Spleen (tissue), 11 donors: ENCODE measurements at regions not wholly inside any gene's neighbourhood (a gene's known extent, or its start where the extent isn't known, plus 50 kb on each side); places are given as distances from the start of the nearest gene placed in this dataset.

ENCODE experiments used
- DNase-seq: peaks from one replicate; pipeline ENCODE4 v3.0.0-alpha.2; 2020
- H3K27ac ChIP-seq, 8 donors: fragments of 200-600 bp; sonication (generic) in 7 of 8; 1 replicate in 4 of 8; 2 replicates in 4 of 8; pipeline versions ENCODE4 v1.5.0 to v1.8.0; 2016 to 2021; ENCODE audit warnings: inconsistent platforms in 4 of 8, mild to moderate bottlenecking in 4 of 8, moderate library complexity in 1 of 8
- H3K27me3 ChIP-seq, 7 donors: fragments of 200-600 bp; sonication (generic) in 6 of 7; replicated peaks in 1 of 7; 1 replicate in 4 of 7; 2 replicates in 3 of 7; pipeline versions ENCODE4 v1.5.0 to v1.8.0; 2016 to 2021; ENCODE audit warnings: inconsistent platforms in 3 of 7, mild to moderate bottlenecking in 1 of 7
- H3K36me3 ChIP-seq, 6 donors: fragments of 200-600 bp; sonication (generic) in 5 of 6; 1 replicate in 4 of 6; 2 replicates in 2 of 6; pipeline versions ENCODE4 v1.5.0 to v1.8.0; 2016 to 2021; ENCODE audit warnings: inconsistent platforms in 2 of 6
- H3K4me1 ChIP-seq, 6 donors: fragments of 200-600 bp; sonication (generic) in 5 of 6; 1 replicate in 3 of 6; 2 replicates in 3 of 6; pipeline versions ENCODE4 v1.5.0 to v1.8.0; 2016 to 2021; ENCODE audit warnings: inconsistent platforms in 3 of 6
- H3K4me3 ChIP-seq, 8 donors: fragments of 200-600 bp; sonication (generic) in 7 of 8; 1 replicate in 4 of 8; 2 replicates in 4 of 8; pipeline versions ENCODE4 v1.5.0 to v1.8.0; 2016 to 2021; ENCODE audit warnings: inconsistent platforms in 4 of 8, mild to moderate bottlenecking in 4 of 8, moderate library complexity in 2 of 8
- H3K9me3 ChIP-seq, 8 donors: fragments of 200-600 bp; sonication (generic) in 7 of 8; 1 replicate in 4 of 8; 2 replicates in 4 of 8; pipeline versions ENCODE4 v1.5.0 to v1.8.0; 2016 to 2021; ENCODE audit warnings: inconsistent platforms in 4 of 8
- CTCF ChIP-seq, 11 experiments: fragments of 200-600 bp in 7 of 11; fragments of 450-650 bp in 4 of 11; sonication (generic) in 4 of 11; IDR thresholded peaks in 8 of 11; conservative IDR thresholded peaks in 3 of 11; 1 replicate in 7 of 11; 2 replicates in 4 of 11; pipeline versions ENCODE4 v1.4.0 to v1.8.0; 2016 to 2021; ENCODE audit warnings: antibody characterized with exemption in 11 of 11, inconsistent platforms in 4 of 11, mild to moderate bottlenecking in 1 of 11
- POLR2A ChIP-seq, 3 donors: fragments of 450-650 bp; IDR thresholded peaks; one replicate each; pipeline ENCODE4 v1.5.1; 2017; ENCODE audit warnings: antibody characterized with exemption in 3 of 3, mild to moderate bottlenecking in 1 of 3
- POLR2AphosphoS5 ChIP-seq, 3 donors: sonication (generic); formaldehyde crosslinking; IDR thresholded peaks; one replicate each; pipeline ENCODE4 v1.5.1; 2017; ENCODE audit warnings: antibody characterized with exemption in 3 of 3
- WGBS, 5 donors: extraction: QIAGEN DNeasy Blood & Tissue Kit in 3 of 5; methylation state at CpG; one replicate each; pipeline versions ENCODE4 v1.1.5 to v1.1.7; 2013 to 2018; 5-methylcytosine and 5-hydroxymethylcytosine counted together
- intact Hi-C: fragments of 100-400 bp; cut with DNase I; formaldehyde crosslinking; loops from one replicate; pipeline ENCODE4 v1.15.0; 2023; ENCODE audit warnings: low total_unique reads
- donor health status: healthy with polysubstance abuse.
- donor health status: DM: no; HTN: no; CAD: no; lungs with moderate emphysema.
- donor health status: DM: no; HTN: no; CAD: no.
- donor health status: Bipolar disorder and iron deficiency.
- donor health status: healthy.
- donor health status: DM: no; HTN: no; CAD: no.
- donor health status: DM: yes; HTN: yes; CAD: no.

- intact Hi-C loops, result no loop called here
- Histone ChIP-seq H3K4me1 (no peaks in the 10 kb centered on the region), H3K9me3 (peaks cover 0 to 10% (median 0%) of the 10 kb centered on the region in 8 donors), H3K27me3 (peaks cover 0 to 5% (median 0%) of the 10 kb centered on the region in 7 donors), H3K27ac (no peak overlapping the region), H3K36me3 (no peaks in the 10 kb centered on the region), H3K4me3 (no peak overlapping the region)
- 48 to 92% (median 68%) methylated on average over 47 to 56 of the region's 56 CpGs for WGBS, 5 donors
- DNase-seq, result no peak
- no peak for TF ChIP-seq POLR2A (IDR thresholded peaks at IDR 0.05)
- TF ChIP-seq POLR2AphosphoS5 (IDR thresholded peaks at IDR 0.05), result no peak
- no peak for TF ChIP-seq CTCF (IDR thresholded peaks at IDR 0.05 in 8 of 11, conservative IDR thresholded peaks at IDR 0.05 in 3 of 11)
Observed at GRCh38 chr20:60967431-60968316, 284.4 kb upstream of the CDH4 start.

DNA sequence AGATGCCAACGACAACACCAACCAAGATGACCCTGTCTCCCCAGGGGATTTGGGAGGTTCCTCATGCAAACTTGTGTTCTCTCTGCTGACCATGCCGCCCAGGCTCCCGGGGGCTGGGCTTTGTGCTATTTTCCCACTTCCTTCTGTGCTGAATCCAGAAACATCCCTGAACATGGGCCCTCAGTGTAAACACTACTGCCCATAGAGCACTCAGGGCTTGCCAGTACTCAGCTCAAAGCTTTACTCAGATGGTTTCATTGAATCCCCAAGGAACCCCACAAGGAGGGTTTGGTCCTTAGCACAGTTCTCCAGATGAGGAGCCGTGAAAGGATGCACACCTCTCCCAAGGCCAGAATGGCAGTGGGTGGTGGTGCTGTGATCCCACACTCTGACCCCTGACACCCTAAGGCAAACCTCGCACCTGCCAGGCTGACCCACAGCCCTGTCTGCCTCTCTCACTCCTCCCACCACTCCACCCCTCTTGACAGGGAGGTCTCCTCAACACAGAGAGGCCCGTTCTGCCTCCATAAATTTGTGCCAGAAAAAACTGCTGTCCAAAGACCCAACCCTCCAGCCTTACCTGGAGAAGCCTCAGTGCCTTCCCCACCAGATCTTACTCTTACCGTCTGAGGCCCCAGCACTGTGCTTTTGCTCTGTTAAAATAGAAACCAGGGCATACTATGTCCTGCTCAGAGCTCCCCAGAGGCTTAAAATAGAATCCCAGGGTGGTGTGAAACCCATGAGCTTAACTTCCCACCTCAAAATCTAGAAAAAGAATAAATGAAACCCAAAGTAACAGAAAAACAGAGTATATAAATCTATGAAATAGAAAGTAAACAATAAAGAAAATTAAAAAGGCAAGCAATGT lies 283.0 kb upstream of the CDH4 start:
- H3K27ac ChIP-seq, result no peak overlapping the region
- H3K36me3 ChIP-seq, result no peaks in the 10 kb centered on the region
- DNase-seq, result no peak
- peaks cover 0 to 10% (median 0%) of the 10 kb centered on the region in 8 donors for H3K9me3 ChIP-seq
- no peaks in the 10 kb centered on the region for H3K4me1 ChIP-seq
- H3K4me3 ChIP-seq, result no peak overlapping the region
- 82 to 91% (median 85%) methylated on average over 7 of the region's 7 CpGs for WGBS, 5 donors
- TF ChIP-seq POLR2AphosphoS5 (IDR thresholded peaks at IDR 0.05) (no peak), CTCF (IDR thresholded peaks at IDR 0.05 in 8 of 11, conservative IDR thresholded peaks at IDR 0.05 in 3 of 11) (no peak), POLR2A (IDR thresholded peaks at IDR 0.05) (no peak)
- H3K27me3 ChIP-seq, result peaks cover 0 to 5% (median 0%) of the 10 kb centered on the region in 7 donors
- intact Hi-C loops, result no loop called here

- no peaks in the 10 kb centered on the region for H3K36me3 ChIP-seq
- H3K9me3 ChIP-seq, result peaks cover 0 to 10% (median 0%) of the 10 kb centered on the region in 8 donors
- DNase-seq, result no peak
- H3K27me3 ChIP-seq, result peaks cover 0 to 5% (median 0%) of the 10 kb centered on the region in 7 donors
- intact Hi-C loops, result no loop called here
- no peaks in the 10 kb centered on the region for H3K4me1 ChIP-seq
- H3K4me3 ChIP-seq, result no peak overlapping the region
- H3K27ac ChIP-seq, result no peak overlapping the region
- TF ChIP-seq POLR2AphosphoS5 (IDR thresholded peaks at IDR 0.05), result no peak
- no peak for TF ChIP-seq POLR2A (IDR thresholded peaks at IDR 0.05)
- no peak for TF ChIP-seq CTCF (IDR thresholded peaks at IDR 0.05 in 8 of 11, conservative IDR thresholded peaks at IDR 0.05 in 3 of 11)
- 73 to 83% (median 76%) methylated on average over 5 to 8 of the region's 8 CpGs for WGBS, 5 donors
Observed at GRCh38 chr20:60970601-60971000, 281.5 kb upstream of the CDH4 start.

DNA sequence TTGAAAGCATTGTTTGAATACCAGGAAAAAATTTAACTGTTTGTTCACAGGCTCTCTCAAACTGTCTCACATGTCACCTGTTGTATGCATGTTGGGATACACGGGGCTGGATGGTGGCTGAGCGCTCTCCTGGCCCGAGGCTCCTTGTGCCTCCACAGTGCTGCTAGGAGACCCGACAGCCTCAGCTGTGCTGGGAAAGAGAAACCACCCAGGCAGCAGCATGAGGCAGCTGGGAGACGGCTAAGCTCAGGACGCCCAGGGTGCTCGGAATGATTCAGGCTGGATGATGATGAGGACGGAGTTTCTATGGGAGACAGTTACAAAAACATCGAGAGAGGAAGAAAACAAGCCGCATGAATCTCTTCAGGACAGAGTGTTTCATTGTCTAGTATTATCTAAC lies 278.0 kb upstream of the CDH4 start:
- Histone ChIP-seq H3K9me3 (peaks cover 0 to 12% (median 3%) of the 10 kb centered on the region in 8 donors), H3K36me3 (no peaks in the 10 kb centered on the region), H3K27ac (no peak overlapping the region), H3K27me3 (no peaks in the 10 kb centered on the region), H3K4me1 (no peaks in the 10 kb centered on the region), H3K4me3 (no peak overlapping the region)
- TF ChIP-seq CTCF (IDR thresholded peaks at IDR 0.05 in 8 of 11, conservative IDR thresholded peaks at IDR 0.05 in 3 of 11) (no peak), POLR2A (IDR thresholded peaks at IDR 0.05) (no peak), POLR2AphosphoS5 (IDR thresholded peaks at IDR 0.05) (no peak)
- intact Hi-C loops, result no loop called here
- 82 to 93% (median 88%) methylated on average over 10 of the region's 10 CpGs for WGBS, 5 donors
- DNase-seq, result no peak
